Kidney capillary endothelial cell (primary cell): ENCODE measurements at regions not wholly inside any gene's neighbourhood (a gene's known extent, or its start where the extent isn't known, plus 50 kb on each side); places are given as distances from the start of the nearest gene placed in this dataset.

Experiments
- DNase-seq: peaks from one replicate; pipeline ENCODE4 v3.0.0-alpha.2; 2018; ENCODE audit warnings: low spot score

DNA sequence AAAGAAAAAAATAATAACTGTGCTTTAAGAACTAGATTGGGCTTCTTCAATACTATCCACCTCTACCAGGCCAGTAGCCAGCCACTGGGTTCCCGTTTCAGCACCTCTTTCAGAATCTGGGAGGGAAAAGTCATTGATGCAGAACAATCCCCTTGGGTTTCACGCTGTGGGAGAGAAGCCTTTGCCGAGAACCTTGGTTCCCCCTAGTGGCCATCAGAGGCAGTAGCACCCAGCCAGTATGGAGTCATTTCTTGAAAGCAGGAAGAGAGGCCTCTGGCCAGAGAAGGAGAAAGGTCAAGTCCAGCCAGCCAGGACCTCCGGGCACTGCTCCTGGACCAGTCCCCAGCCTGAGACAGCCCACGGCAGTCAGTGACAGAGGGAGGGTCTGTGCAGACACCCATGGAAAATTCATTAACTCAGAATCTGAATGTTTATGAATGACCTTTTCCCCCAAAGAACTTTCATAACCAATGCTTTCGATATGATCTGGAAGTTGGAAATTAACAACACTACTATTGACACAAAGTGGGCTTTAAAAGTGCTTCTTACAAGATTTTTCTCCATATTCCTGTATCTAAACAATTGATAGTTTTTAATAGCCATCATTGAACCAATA, 51.2 kb upstream of the CDH5 start:
- DNase-seq: peak; percentile 66

DNA sequence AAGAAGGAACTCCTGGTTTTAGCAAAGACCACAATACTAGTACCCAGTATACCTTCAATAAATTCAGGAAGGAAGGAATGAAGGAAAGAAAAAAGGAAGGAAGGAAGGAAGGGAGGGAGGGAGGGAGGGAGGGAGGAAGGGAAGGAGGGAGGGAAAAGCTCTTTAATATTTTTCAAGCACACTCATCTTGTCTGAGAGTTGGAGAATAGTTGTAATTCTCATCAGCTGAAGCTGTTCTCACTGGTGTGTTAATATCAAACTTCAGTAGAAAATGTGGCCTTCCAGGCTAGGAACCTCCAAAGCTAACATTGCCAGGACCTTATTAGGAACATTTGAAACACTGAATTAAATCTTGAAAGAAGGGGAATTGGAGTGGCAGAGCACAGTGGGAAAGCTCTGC, 55.2 kb upstream of the CDH5 start:
- DNase-seq: no peak

DNA sequence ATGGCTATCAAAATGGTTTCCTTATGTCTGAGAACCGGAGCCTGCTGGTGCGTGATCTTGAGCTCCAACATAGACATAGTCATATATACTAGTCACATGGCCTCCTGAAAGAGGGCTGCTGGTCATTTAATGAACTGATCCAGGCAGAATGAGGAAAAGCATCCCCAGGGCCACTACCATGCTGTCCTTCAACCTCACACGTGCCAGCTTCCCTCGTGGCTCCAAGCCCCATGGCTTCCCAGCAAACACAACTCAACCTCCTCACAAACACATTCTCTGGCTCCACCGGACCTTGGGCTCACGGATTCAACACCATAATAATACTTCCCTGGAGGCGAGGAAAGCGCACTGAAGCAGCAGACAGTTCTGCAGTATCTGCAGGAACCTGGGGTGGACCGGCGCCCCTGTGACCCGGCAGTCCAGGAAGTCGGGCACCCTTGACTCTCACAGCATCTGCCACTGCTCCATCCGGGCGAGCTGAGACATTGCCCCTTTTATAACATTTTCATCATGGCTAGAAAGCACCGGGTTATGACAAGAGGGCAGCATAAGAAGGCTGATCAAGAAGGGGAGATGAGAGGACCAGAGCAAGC, 57.2 kb upstream of the CDH5 start:
- DNase-seq: no peak

DNA sequence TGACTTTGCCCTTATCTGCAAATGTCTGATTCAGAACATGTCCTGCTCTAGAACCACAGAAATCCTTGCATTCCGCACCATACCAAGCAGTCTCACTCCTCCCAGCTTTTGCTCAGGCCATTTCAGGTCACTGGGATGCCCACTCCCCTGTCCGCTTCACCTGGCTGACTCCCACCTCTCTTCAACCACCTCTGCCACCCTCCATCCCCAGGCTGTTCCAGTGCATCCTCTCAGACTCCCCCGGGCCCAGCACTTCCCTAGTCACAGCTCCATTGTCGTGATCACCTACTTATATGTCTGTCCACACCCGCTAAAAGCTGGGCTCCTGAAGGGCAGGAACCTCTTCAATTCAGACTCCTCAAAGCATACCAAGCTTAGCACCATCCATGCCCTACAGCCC, 58.4 kb upstream of the CDH5 start:
- DNase-seq: no peak

DNA sequence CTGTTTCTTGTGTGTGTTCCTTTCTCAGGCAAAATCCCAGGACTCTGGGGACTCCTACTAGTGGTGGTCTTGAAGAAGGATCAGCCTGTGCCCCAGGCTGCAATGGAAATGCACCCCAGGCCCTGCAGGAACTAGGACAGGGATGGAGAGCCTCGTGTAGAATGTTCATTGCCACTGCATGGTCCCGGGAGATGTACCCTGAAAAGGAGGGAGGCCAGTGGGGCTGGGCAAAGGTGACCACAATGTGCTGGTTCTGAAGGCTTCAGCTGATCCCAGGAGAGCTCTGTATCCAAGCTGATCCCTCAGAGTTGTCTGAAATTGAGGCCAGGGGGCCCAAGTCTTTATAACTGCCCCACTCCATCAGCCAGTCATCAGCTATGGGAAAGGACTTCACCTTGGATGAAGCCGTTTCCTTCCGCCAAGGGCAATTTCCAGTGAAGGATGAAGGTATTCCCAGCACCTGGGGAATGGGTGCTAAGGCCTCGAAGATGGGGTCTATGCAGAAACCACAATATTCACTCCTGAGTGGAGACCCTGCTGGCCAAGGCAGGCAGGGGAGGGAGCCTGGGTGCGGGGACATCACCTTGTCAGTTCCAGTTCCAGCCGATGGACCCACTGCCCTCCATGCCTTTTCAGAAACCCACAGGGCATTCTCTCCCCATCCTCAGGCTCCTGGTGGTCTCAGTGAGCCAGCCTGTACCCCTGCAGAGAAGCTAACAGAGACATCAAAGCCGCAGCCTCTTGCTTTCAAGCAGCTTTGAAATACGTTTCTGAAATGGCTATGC, 59.9 kb upstream of the CDH5 start:
- no peak for DNase-seq

DNA sequence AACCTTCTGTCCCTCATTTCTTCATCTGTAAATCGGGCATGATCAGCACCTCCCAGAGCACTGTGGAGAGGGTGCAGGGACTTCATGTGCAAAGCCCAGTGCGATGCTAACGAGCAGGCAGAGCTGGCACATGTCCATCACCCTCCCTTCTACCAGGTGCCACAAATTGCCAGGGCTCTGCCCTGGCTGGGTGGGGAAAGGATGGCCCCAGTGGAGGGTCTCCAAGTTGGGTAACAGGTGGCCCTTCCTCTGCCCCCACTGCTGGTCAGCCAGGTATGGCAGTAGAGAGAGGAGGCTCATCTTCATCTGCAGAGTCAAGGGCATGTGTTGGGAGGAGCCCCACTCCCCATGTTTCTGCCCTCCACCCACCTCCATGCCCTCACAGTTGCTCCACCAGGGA, 61.5 kb upstream of the CDH5 start:
- DNase-seq: no peak

DNA sequence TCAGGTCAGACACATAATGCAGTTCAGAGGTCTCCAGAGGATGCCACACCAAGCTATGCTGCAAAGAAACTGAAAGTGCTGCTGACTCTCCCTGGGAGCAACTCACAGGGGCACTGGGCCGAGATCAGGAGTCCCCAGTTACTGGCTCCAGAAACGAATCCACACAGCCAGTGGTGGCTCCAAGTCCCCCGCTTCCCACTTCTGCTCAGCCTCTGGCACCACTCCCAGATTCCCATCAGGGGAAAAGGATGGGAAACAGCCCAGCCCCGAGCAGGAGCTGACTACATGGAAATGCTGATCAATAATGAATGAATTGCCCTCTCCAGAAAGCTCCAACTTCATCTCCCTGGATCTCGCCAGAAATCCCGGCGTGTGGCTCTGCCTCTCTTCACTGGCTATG, 62.3 kb upstream of the CDH5 start:
- DNase-seq: no peak

DNA sequence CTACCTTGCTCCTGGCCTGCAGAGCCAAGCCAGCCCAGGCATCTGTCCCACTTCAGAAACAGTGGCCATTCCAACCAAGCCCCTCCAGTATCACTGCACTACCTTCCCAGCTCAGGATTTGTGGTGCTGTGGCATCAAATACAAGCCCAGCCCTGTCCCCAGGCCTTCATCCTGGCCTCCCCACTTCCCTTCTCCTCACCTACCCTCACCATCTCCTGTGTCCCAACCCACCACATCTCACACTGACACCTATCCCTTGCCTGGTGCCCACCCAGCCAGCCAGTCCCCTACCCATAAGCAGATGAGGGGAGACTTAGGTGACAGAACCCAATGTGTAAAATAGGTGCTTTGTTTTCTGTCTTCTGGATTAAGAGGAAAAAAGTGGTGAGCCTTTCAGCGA, 66.0 kb upstream of the CDH5 start:
- no peak for DNase-seq

DNA sequence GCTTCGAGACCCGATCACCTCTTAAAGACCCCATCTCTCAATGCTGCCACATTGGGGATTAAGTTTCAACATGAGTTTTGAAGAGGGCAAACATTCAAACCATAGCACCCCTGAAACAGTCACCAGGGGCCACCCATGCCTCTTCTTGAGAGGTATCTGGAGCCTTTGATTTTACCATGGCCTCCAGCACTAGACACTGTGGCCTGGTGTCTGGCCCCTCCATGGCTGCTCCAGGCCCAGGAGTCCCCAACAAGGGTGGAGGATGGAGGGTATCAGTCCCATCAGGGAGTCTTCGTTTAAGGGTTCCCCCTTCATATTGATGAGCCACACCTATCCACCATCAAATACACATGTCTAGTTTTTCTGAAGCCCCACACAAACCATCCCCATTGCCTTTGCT, 66.5 kb upstream of the CDH5 start:
- DNase-seq: no peak

DNA sequence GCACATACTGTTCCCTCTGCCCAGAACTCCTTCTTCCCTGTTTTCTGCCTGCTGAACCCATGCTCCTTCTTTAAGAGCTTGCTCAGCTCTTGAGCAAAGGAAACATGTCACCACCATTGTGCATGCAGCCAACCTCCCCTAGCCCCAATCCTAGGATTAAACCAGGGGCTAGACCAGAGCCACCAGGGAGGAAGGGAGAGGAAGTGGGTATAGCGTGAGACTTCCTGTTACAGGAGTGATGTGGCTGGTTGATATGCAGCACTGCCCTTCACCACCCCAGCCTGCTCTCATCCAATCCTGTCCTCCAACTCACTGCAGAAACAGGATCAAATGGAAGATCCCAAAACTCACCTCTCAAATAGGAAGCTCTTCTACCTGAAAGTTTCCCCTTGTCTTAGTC, 67.1 kb upstream of the CDH5 start:
- DNase-seq: no peak

DNA sequence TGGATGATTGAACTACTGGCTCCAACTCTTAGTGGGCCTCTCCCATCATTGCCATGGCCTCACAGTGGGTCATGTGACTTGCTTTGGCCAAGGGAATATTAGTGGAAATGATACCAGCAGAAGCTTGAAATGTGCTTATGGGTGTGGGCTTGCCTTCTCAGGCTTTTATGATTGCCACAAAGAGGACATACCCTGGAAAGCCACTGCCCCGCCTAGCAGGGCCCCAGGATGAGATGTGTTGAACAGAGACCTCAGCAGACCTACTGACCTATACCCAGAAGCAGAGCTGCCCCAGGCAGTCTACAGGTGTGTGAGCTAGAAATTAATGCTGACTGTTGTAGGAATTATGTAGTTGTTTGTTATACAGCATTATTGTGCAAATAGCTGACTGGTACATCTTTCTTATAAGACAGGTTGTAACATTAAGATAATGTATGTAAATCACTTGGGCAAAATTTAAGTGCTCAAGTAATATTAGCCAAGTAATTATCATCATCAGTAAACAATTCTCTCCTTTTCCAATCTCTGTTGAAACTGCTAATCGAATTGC, 67.8 kb upstream of the CDH5 start:
- DNase-seq: no peak

DNA sequence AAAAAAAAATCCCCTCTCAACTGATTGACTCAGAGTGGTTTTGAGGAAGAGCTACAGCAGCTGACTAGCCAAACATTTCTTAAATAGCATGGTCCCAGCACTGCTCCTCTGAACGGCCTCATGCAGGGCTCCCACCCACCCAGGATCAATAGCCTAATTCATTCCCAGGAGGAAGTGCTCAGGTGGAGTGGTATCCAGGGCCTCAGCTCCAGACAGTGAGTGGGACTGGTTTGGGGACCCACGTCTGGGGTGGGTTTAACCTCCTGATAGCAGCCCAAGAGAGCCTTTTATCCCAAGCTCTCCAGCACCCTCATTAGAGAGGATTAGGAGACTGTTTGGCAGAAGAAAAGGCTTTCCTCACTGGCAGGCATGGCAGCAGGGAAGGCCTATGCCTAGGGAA, 68.5 kb upstream of the CDH5 start:
- DNase-seq: no peak

DNA sequence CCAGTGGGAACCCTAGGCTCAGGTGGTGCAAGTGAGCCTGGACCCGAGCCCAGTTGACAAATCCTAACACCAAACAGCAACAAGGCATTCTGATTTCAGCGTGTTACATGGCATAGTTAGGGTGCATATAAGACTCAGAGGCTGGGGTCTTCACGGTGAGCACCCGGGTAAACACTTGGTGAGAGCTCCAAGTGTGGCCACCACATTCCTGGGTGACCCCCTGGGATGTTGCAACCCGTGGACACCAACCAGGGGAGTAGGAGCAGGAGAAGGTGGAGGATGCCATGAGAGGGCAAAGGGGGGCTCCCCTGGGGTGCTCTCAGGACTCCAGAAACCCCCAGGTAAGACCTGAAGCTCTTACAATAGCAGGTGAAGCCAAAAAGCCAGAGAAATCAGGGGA, 69.9 kb upstream of the CDH5 start:
- no peak for DNase-seq

DNA sequence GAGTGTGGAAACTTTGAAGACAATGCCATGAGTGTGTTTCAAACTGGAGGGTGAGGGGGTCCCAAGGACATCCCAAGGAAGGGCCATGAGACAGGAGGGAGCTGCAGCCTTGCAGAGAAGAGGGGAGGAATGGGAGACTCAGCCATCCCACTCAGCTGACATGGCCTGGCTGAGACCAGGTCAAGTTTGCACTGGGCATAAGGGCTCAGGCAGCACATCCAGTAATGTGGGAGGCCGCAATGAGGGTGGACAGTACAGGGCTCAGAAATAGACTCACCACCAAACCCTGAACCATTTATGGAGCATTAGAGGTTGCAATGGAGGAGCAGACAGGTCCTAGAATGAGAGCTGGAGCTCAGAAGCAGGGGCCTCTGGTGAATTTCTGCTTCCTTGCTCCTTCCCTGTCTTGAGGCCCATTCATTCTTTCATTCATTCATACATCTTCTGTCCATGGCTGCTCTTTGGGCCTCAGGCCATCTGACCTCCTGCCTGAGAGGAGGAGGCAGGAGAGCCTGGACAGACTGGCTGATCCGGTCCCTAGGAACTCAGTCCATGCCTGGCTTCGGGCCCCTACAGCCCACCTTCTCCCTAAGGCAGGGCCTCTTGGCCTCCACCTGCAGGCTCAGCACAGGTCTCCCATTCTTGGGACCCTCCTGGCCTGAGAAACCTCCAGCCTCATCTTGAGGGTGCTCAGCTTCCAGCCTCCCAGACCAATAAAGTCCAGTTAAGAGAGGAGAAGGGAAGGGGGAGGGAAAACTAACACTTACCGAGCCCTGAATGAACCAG, 70.5 kb upstream of the CDH5 start:
- no peak for DNase-seq

DNA sequence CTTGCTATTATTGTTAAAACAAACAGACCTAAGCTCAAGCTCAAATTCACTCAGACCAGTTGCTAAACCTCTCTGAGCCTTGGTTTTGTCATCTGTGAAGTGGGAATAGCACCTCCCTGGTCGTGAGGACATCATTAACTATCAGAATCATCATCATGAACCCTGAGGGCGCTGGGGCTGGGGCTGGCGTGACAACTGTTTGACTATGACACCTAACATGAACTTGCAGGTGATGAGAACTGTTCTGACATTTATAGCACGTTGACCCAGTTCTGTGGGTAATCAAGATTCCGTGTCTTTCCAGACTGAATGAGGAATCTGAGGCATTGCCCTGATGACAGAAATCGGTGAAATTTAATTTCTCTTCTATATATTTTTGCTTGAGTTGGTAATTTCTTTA, 71.3 kb upstream of the CDH5 start:
- no peak for DNase-seq

DNA sequence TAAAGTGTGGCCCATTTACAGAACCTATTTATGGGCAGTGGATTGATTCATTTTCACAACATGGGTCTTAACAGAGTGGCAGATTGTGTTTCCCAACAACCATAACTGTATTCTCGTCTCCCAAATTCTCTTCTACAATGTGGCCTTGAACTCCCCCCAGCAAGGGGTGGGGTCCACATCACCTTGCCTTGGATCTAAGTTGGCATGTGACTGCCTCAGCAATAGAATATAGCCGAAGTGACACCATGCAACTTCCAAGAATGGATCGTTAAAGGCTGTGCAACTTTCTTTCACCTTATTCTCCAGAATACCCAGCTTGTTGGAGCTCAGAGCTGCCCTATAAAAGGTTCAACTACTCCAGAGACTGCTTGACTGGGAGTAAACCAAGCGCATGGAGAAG, 72.0 kb upstream of the CDH5 start:
- DNase-seq: no peak

DNA sequence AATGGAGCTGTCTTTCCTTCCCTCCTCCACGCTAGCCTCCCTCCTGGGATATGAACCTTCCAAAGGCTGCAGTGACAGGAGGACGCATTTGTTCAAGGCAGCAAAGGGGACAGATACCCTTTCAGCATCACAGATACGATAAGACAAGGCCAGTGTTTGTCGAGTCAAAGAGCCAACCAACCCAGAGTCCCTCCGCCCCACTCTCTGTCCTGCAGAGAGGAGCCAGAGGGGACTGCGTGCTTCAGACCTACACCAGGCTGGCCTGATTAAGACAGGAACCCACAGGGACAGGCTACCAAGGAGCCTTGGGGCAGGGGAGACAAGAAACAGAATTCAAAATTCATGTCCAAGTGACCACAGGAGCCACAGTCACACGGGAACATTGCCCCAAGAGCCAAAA, 72.6 kb upstream of the CDH5 start:
- DNase-seq: no peak

DNA sequence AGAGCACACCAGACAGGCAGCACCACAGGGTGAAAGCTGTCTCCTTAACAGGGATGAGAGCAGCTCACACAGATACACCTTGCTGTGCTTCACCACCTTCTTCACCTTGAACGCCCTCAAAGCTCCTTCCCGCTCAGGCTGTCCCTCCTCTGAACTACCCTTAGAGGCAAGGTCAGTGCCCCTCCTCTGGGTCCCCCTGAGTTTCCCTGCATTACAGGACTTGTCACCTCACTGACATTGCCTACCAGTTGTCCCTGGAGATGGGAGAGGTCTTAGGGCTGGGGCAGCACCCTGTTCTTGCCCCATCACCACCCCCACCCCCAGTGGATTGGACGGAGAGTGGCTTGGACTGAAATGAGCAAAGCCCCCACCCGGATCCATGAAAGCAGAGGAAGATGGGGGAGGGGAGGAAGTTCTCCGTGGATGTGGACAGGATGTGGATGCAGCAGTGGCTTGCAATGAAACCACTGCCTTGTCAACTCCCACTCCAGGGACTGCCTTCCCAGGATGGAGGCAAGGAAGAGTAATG, 73.2 kb upstream of the CDH5 start:
- DNase-seq: no peak

DNA sequence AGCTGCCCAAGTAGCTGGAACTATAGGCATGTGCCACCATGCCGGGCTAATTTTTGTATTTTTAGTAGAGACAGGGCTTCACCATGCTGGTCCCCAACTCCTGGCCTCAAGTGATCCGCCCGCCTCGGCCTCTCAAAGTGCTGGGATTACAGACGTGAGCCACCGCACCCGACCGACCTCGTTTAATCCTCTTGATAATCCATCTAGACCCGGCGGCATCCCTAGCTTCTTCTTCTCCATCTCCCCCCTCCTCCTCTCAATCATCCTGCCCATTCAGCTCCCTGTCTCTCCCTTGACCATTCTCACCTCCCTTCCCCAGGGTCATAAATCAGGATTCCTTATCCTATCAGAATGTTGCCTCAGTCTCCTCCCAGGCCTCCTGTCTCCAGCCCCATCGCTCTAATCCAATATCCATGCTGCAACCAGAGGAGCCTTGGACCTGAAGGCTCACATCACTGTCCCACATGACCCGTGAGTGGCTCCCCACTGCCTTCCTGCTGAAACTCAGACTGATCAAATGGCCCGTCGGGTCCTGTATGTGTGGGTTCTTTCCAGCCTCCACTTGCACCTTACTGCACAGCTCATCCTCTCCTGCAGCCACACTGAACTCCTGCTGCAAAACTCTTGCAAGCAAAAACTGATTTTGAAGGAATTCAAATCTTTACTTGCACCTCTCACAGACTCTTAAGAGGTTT, 74.1 kb upstream of the CDH5 start:
- no peak for DNase-seq

DNA sequence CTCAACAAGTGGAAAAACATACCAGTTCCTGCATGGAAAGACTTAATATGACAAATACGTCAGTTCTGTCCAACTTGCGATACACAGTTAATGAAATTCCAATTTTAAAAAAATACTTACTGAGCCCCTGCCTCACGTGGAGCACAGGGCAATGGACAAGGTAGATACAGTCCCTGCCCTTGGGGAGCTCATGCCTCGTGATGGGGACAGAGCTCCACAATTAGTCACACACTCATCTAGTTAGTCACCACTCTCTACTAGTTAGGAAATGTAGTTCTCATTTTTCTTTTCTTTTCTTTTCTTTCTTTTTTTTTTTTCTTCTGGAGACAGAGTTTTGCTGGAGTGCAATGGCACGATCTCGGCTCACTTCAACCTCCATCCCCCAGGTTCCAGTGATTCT, 74.7 kb upstream of the CDH5 start:
- no peak for DNase-seq

DNA sequence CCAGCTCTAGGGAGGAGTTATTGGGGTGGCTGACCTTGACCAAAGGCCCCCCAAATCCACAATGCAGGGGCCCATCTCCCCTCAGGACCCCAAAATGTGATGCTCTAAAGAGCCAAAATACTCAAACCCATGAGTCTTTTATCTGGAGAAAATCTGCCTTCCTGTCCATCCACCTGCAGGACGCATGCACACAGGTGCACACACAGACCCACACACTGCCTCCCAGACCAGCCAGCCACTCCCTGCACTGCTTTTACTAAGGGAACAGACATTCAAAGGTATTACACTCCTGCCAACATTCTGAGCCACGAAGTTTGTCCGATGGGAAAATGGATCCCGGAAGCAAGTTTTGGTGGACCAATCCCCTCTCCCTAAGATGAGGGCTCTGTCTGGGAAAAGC, 76.1 kb upstream of the CDH5 start:
- DNase-seq: no peak

DNA sequence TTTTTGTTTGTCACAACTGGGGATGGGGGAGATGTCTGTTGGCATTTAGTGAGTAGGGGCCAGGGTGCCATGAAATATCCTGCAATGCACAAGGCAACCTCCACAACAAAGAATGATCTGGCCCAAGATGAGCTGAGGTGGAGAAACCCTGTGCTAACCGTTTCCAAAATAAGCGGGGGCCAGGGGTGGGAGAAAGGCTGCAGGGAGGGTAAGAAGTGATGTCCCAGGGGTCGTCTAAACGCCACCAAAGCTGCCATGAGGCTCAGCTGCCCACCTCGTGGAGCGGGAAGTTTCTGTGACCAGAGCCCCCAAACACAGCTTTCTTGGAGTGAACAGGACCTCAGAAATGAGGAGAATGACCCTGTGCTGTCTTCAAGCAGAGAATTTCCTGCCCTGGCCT, 76.5 kb upstream of the CDH5 start:
- DNase-seq: no peak
